DMS 273 treated with DMSO at 0.1 percent for 48 hours (cell line): ENCODE measurements at regions not wholly inside any gene's neighbourhood (a gene's known extent, or its start where the extent isn't known, plus 50 kb on each side); places are given as distances from the start of the nearest gene placed in this dataset.

Experiments
- DNase-seq: peaks from one replicate; lab custom pipeline; 2025; lab: John Stamatoyannopoulos, UW

- DNase-seq: no peak
Observed at GRCh38 chr14:97655169-97655948, 858.2 kb downstream of the VRK1 start.

GRCh38 chr14:97657609-97658008, 860.4 kb downstream of the VRK1 start:
- no peak for DNase-seq

- DNase-seq: no peak
Observed at GRCh38 chr14:97687944-97688630, 890.9 kb downstream of the VRK1 start.

- no peak for DNase-seq
Observed at GRCh38 chr14:97688631-97689336, 891.6 kb downstream of the VRK1 start.

- no peak for DNase-seq
Observed at GRCh38 chr14:97692084-97692483, 894.9 kb downstream of the VRK1 start.

GRCh38 chr14:97695456-97695981, 898.3 kb downstream of the VRK1 start:
- DNase-seq: no peak

- DNase-seq: no peak
Observed at GRCh38 chr14:97697772-97698171, 900.6 kb downstream of the VRK1 start.

- no peak for DNase-seq
Observed at GRCh38 chr14:97699026-97699425, 901.8 kb downstream of the VRK1 start.

GRCh38 chr14:97703006-97703760, 906.0 kb downstream of the VRK1 start:
- DNase-seq: no peak

GRCh38 chr14:97704316-97704885, 907.2 kb downstream of the VRK1 start:
- no peak for DNase-seq

- no peak for DNase-seq
Observed at GRCh38 chr14:97705107-97705506, 907.9 kb downstream of the VRK1 start.

- no peak for DNase-seq
Observed at GRCh38 chr14:97705976-97706375, 908.8 kb downstream of the VRK1 start.

GRCh38 chr14:97706819-97707218, 909.6 kb downstream of the VRK1 start:
- no peak for DNase-seq

- no peak for DNase-seq
Observed at GRCh38 chr14:97707603-97708002, 910.4 kb downstream of the VRK1 start.

GRCh38 chr14:97709552-97709951, 912.4 kb downstream of the VRK1 start:
- DNase-seq: no peak

GRCh38 chr14:97710726-97711125, 913.5 kb downstream of the VRK1 start:
- no peak for DNase-seq

GRCh38 chr14:97712471-97712870, 915.3 kb downstream of the VRK1 start:
- no peak for DNase-seq

- DNase-seq: no peak
Observed at GRCh38 chr14:97713023-97713422, 915.8 kb downstream of the VRK1 start.

- no peak for DNase-seq
Observed at GRCh38 chr14:97718886-97719442, 921.8 kb downstream of the VRK1 start.

- DNase-seq: no peak
Observed at GRCh38 chr14:97719931-97720330, 922.7 kb downstream of the VRK1 start.

- no peak for DNase-seq
Observed at GRCh38 chr14:97723351-97723750, 926.2 kb downstream of the VRK1 start.
